ENCODE measurements at regions not wholly inside any gene's neighbourhood (a gene's known extent, or its start where the extent isn't known, plus 50 kb on each side); places are given as distances from the start of the nearest gene placed in this dataset.

DNA sequence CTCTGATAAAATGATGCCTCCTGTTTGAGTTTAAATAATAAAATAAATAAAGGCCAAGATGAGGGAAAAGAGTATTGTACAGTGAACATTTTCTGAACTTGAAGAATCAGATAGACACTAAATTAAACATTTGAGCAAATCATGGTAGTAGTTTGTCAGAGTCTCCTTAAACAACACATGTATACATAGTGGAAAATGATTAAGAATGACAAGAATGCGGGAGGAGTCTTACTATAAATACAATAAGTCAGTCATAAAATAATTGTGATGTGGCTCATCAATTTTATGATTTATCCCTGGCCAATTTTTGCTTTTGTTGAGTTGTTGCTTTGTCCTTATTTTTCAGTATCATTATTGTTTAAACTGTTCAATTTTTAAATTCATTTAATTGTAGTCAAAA lies 158.0 kb upstream of the TMC3 start:
- TF ChIP-seq CTCF (IDR thresholded peaks at IDR 0.05; ENCODE audit: low read depth, low read length) = no peak
- TF ChIP-seq, protein P1, sequence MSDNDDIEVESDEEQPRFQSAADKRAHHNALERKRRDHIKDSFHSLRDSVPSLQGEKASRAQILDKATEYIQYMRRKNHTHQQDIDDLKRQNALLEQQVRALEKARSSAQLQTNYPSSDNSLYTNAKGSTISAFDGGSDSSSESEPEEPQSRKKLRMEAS (IDR thresholded peaks at IDR 0.05; ENCODE audit: low read depth, low read length) = no peak

Measured in NB4 (cell line).